Activated B cell treated with CpG ODN at 0.5 μM for 24 hours (primary cell): ENCODE measurements at regions not wholly inside any gene's neighbourhood (a gene's known extent, or its start where the extent isn't known, plus 50 kb on each side); places are given as distances from the start of the nearest gene placed in this dataset.

Experiments
- ATAC-seq: fragments of 200-7000 bp; cut with Tn5 transposase; one replicate; pipeline ENCODE4 v1.10.0; 2021; ENCODE audit warnings: low read depth, mild to moderate bottlenecking, moderate library complexity
- CTCF ChIA-PET: fragments of 350-600 bp; sonication (Branson Sonifier 250); formaldehyde crosslinking; loops from one replicate; lab custom pipeline; 2021; ENCODE audit warnings: antibody characterized with exemption; lab: Charles Lee
- POLR2A ChIA-PET: fragments of 350-600 bp; sonication (Branson Sonifier 250); formaldehyde crosslinking; loops from one replicate; lab custom pipeline; 2021; ENCODE audit warnings: antibody characterized with exemption; lab: Charles Lee
- DNase-seq: peaks from one replicate; pipeline ENCODE4 v3.0.0; 2022
- H3K27ac Mint-ChIP-seq: one replicate; pipeline ENCODE4 v1.8.0; 2020; ENCODE audit warnings: mixed read lengths
- H3K27me3 Mint-ChIP-seq: one replicate; pipeline ENCODE4 v1.8.0; 2021; ENCODE audit warnings: mixed read lengths
- H3K36me3 Mint-ChIP-seq: one replicate; pipeline ENCODE4 v1.8.0; 2021; ENCODE audit warnings: low read depth, mixed read lengths
- H3K4me1 Mint-ChIP-seq: one replicate; pipeline ENCODE4 v1.8.0; 2021; ENCODE audit warnings: mixed read lengths
- H3K4me3 Mint-ChIP-seq: one replicate; pipeline ENCODE4 v1.8.0; 2020; ENCODE audit warnings: mild to moderate bottlenecking, mixed read lengths
- H3K9me3 Mint-ChIP-seq: one replicate; pipeline ENCODE4 v1.8.0; 2020; ENCODE audit warnings: mixed read lengths
- intact Hi-C: fragments of 100-400 bp; cut with micrococcal nuclease; formaldehyde crosslinking; loops from one replicate; pipeline ENCODE4 v1.15.1; 2024
- TF ChIP-seq, protein P1 (sequence below): fragments of 200-600 bp; IDR thresholded peaks from one replicate; pipeline ENCODE4 v1.8.0; 2022; ENCODE audit warnings: antibody characterized with exemption, mild to moderate bottlenecking

DNA sequence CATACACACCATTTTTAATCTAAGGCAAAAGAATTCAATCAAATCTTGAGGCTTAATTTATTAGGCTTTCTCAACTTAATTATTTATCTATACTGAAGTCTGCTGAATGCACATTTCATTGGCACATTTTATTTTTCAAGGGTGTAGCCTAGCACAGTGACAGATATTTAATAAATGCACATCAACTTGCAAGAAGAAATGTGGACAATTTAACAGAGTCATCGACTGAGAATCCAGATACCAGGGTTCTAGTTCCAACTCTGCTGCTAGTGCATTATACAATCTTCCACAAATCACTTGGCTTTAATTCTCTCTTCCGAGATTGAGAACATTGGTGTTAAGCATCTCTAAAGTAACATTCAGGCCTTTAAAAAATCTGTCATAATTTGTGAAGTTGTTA lies 88.5 kb upstream of the RBBP8 start:
- no peaks in the 10 kb centered on the region for H3K27me3 Mint-ChIP-seq
- TF ChIP-seq, protein P1, sequence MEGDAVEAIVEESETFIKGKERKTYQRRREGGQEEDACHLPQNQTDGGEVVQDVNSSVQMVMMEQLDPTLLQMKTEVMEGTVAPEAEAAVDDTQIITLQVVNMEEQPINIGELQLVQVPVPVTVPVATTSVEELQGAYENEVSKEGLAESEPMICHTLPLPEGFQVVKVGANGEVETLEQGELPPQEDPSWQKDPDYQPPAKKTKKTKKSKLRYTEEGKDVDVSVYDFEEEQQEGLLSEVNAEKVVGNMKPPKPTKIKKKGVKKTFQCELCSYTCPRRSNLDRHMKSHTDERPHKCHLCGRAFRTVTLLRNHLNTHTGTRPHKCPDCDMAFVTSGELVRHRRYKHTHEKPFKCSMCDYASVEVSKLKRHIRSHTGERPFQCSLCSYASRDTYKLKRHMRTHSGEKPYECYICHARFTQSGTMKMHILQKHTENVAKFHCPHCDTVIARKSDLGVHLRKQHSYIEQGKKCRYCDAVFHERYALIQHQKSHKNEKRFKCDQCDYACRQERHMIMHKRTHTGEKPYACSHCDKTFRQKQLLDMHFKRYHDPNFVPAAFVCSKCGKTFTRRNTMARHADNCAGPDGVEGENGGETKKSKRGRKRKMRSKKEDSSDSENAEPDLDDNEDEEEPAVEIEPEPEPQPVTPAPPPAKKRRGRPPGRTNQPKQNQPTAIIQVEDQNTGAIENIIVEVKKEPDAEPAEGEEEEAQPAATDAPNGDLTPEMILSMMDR = no peak
- CTCF ChIA-PET = no interaction called here
- ATAC-seq (no peak), DNase-seq (no peak)
- intact Hi-C loops = no loop called here
- H3K4me1 Mint-ChIP-seq = peaks cover 3% of the 10 kb centered on the region
- H3K27ac Mint-ChIP-seq = no peak overlapping the region
- no peaks in the 10 kb centered on the region for H3K36me3 Mint-ChIP-seq
- H3K9me3 Mint-ChIP-seq = no peaks in the 10 kb centered on the region
- H3K4me3 Mint-ChIP-seq = no peak overlapping the region
- POLR2A ChIA-PET = no interaction called here

DNA sequence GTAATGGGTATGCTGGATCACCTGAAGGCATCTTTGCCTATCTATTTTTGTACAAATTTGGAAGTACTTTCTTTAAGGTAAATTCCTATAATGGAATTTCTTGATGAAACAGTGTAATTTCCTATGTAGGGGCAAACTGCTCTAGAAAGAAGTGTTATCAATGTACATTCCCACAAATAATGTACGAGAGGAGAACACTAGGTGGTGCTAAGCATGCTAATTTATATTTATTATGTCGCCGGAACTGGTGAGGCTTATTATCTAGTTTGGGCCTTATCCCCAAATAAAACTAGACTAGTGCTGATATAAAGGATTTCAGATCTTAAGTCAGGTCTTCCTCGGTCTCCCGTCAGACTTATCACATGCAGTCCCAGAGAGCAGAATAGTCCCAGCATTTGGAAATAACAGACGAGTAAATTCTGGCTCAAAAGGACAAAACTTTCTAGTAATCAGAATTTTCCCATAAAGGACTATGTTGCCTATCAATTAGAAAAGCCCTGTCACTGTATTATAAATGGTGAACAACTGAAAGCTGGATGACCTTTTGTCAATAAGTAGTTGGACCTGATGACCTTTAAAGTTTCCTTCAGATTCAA lies 86.9 kb upstream of the RBBP8 start:
- intact Hi-C loops = no loop called here
- H3K27me3 Mint-ChIP-seq = no peaks in the 10 kb centered on the region
- no peaks in the 10 kb centered on the region for H3K9me3 Mint-ChIP-seq
- H3K4me1 Mint-ChIP-seq = no peaks in the 10 kb centered on the region
- no peak overlapping the region for H3K27ac Mint-ChIP-seq
- H3K4me3 Mint-ChIP-seq = no peak overlapping the region
- DNase-seq (no peak), ATAC-seq (no peak)
- ChIA-PET CTCF (interaction anchor here (1.2 to 1.9 kb wide), 2 partner anchors 137 to 565 kb away, joined by 3 to 5 read pairs; no protein-coding TSS in a partner anchor), POLR2A (no interaction called here)
- TF ChIP-seq, protein P1 = no peak
- H3K36me3 Mint-ChIP-seq = no peaks in the 10 kb centered on the region

DNA sequence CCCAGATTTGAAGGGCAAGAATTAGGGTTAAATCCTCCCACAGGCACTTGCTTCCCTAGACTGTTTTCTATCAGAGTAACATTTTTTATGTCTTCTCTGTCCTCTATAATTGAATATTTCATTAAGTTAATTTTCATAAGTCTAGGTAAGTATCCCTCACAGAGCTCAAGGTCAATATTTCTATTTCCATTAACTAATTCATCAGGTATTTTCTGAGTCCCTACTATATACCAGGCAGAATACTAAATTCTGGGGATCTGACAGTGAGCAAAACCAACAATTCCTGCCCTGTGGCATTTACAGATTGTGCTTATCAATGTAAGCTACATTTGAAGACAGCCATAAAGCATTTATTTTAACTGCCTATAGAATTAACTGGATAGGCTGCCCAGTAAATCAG lies 86.4 kb upstream of the RBBP8 start:
- POLR2A ChIA-PET = no interaction called here
- TF ChIP-seq, protein P1 = no peak
- H3K4me1 Mint-ChIP-seq = no peaks in the 10 kb centered on the region
- no peak overlapping the region for H3K27ac Mint-ChIP-seq
- intact Hi-C loops = no loop called here
- ATAC-seq (no peak), DNase-seq (no peak)
- no peaks in the 10 kb centered on the region for H3K36me3 Mint-ChIP-seq
- no peaks in the 10 kb centered on the region for H3K9me3 Mint-ChIP-seq
- CTCF ChIA-PET = interaction anchor here (1.2 to 1.9 kb wide), 2 partner anchors 136 to 565 kb away, joined by 3 to 5 read pairs; no protein-coding TSS in a partner anchor
- no peaks in the 10 kb centered on the region for H3K27me3 Mint-ChIP-seq
- H3K4me3 Mint-ChIP-seq = no peak overlapping the region

DNA sequence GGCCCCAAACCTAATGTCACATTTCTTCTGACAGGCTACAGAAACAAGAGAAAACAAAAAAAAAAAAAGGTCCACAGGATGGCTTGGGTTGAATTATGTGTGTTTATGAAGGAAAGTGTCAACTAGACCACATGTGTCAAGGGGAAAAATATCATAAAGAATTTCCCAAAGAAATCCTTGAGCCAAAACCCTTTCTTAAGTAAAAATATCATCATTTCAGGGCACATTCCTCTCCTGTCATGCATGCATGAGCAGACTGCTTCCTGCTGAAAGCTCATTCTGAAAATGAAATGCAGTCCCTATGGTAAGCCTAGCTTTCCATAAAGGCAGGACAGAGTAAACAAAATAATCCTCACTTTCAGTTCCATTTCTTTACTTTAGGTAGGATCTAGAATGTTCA lies 85.7 kb upstream of the RBBP8 start:
- H3K36me3 Mint-ChIP-seq = no peaks in the 10 kb centered on the region
- H3K27me3 Mint-ChIP-seq = no peaks in the 10 kb centered on the region
- ChIA-PET CTCF (interaction anchor here (1.0 to 1.9 kb wide), 4 partner anchors 49 to 564 kb away, joined by 3 to 5 read pairs (median 4); no protein-coding TSS in a partner anchor), POLR2A (interaction anchor here (0.7 kb wide), 1 partner anchor 1340 kb away, joined by 4 read pairs; no protein-coding TSS in a partner anchor)
- intact Hi-C loops = no loop called here
- no peak overlapping the region for H3K27ac Mint-ChIP-seq
- no peak for DNase-seq
- H3K9me3 Mint-ChIP-seq = no peaks in the 10 kb centered on the region
- H3K4me1 Mint-ChIP-seq = no peaks in the 10 kb centered on the region
- no peak for ATAC-seq
- TF ChIP-seq, protein P1 = no peak
- H3K4me3 Mint-ChIP-seq = no peak overlapping the region

DNA sequence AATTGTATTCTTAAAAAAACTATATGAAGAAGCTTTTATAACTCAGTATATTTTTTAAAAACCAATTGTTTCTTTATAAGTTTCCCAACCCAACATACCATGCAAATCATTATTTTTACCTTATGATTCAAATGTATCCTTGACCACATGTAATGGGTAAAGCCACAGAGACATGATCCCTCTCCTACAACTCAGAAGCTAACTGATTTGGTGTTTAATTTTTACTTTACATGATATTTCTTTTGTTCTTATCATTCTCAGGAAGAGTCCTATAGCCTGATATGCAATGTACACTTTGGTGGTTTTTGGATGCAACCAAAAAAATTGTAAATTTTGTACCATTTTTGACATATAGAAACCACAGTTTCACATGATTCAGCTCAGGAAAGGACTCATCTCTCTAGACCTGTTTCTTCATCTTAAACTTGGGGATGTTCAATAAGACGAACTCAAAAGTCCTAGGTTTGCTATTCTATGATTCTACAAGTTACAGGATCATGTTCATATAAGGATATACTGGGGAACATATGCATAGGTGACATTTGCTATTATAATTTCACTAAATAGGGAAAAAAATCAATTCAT lies 85.2 kb upstream of the RBBP8 start:
- TF ChIP-seq, protein P1 = no peak
- ATAC-seq = no peak
- no peaks in the 10 kb centered on the region for H3K4me1 Mint-ChIP-seq
- POLR2A ChIA-PET = interaction anchor here (0.7 kb wide), 1 partner anchor 1339 kb away, joined by 4 read pairs; no protein-coding TSS in a partner anchor
- no peaks in the 10 kb centered on the region for H3K36me3 Mint-ChIP-seq
- intact Hi-C loops = no loop called here
- no peaks in the 10 kb centered on the region for H3K9me3 Mint-ChIP-seq
- CTCF ChIA-PET = interaction anchor here (1.0 to 1.9 kb wide), 3 partner anchors 49 to 564 kb away, joined by 4 to 5 read pairs (median 5); no protein-coding TSS in a partner anchor
- no peaks in the 10 kb centered on the region for H3K27me3 Mint-ChIP-seq
- DNase-seq = no peak
- no peak overlapping the region for H3K27ac Mint-ChIP-seq
- no peak overlapping the region for H3K4me3 Mint-ChIP-seq
